K562 (cell line): ENCODE measurements at regions not wholly inside any gene's neighbourhood (a gene's known extent, or its start where the extent isn't known, plus 50 kb on each side); places are given as distances from the start of the nearest gene placed in this dataset.

ENCODE experiments used
- ATAC-seq: fragments of 200-7000 bp; cut with Tn5 transposase; 3 replicates; pipeline ENCODE4 v1.9.1; 2020; ENCODE audit warnings: moderate library complexity
- BruUV-seq: library from RNA; stranded (reverse); fragments of 400-500 nt; replicated peaks from 2 replicates; lab custom pipeline; 2021; lab: Mats Ljungman, UMichigan
- CTCF ChIA-PET: fragments of 300-600 bp; formaldehyde crosslinking; extraction: SDS; loops from one replicate; lab custom pipeline; 2021; ENCODE audit warnings: low intra/inter-chr PET ratio; lab: Yijun Ruan, JAX
- POLR2A ChIA-PET: fragments of 300-600, 350-650 bp; sonication (Branson Sonifier 250); formaldehyde crosslinking; extraction: SDS; loops from one replicate; lab custom pipeline; 2021; ENCODE audit warnings: antibody characterized with exemption, inconsistent platforms; lab: Yijun Ruan, JAX
- DNase-seq, 4 experiments: peaks; one replicate each; pipeline versions ENCODE4 v3.0.0 to v3.0.0-alpha.2; 2011 to 2018; ENCODE audit warnings: low spot score in 3 of 4, mixed read lengths in 3 of 4; ENCODE audit errors: extremely low read depth in 1 of 4
- FAIRE-seq: peaks from 2 replicates; lab custom pipeline; 2011; peaks lifted over from hg19 to GRCh38; lab: Jason Lieb, UNC
- H2AFZ ChIP-seq: 2 replicates; pipeline ENCODE4 v1.6.0; 2011; ENCODE audit warnings: low read depth, low read length, control low read depth, inconsistent platforms
- H3K27ac ChIP-seq: fragments of 200-600 bp; 3 replicates; pipeline ENCODE4 v1.8.0; 2011; ENCODE audit warnings: low read depth, mild to moderate bottlenecking, control low read depth, inconsistent platforms, low read length, moderate library complexity, mixed read lengths; ENCODE audit errors: extremely low read depth
- H3K27me3 ChIP-seq, 2 experiments: fragments of 300-600 bp in 1 of 2; 2 replicates in 1 of 2; 3 replicates in 1 of 2; pipeline versions ENCODE4 v1.6.0 to v1.8.0; 2011; ENCODE audit warnings: inconsistent platforms in 2 of 2, low read length in 2 of 2, mild to moderate bottlenecking in 1 of 2, mixed read lengths in 1 of 2, moderate library complexity in 1 of 2; ENCODE audit not compliant: control insufficient read depth in 2 of 2, insufficient read depth in 2 of 2
- H3K36me3 ChIP-seq: fragments of 300-600 bp; 3 replicates; pipeline ENCODE4 v1.8.0; 2011; ENCODE audit warnings: mild to moderate bottlenecking, low read length, inconsistent platforms; ENCODE audit not compliant: control insufficient read depth, insufficient read depth
- H3K4me1 ChIP-seq, 2 experiments: fragments of 200-600 bp in 1 of 2; replicated peaks in 1 of 2; 2 replicates in 1 of 2; 3 replicates in 1 of 2; pipeline versions ENCODE4 v1.5.1 to v1.8.0; 2011; ENCODE audit warnings: inconsistent platforms in 2 of 2, low read length in 2 of 2, mild to moderate bottlenecking in 1 of 2, mixed read lengths in 1 of 2, moderate library complexity in 1 of 2; ENCODE audit not compliant: control insufficient read depth in 2 of 2, insufficient read depth in 2 of 2
- H3K4me2 ChIP-seq: 2 replicates; pipeline ENCODE4 v1.6.1; 2011; ENCODE audit warnings: low read length, control low read depth, inconsistent platforms, mixed read lengths; ENCODE audit not compliant: insufficient read depth
- H3K4me3 ChIP-seq: fragments of 200-600 bp; sonication (generic), shearing (Covaris generic); 2 replicates; pipeline ENCODE4 v1.5.1; 2016; ENCODE audit warnings: control low read depth, inconsistent platforms
- H3K79me2 ChIP-seq: fragments of 200-600 bp; 3 replicates; pipeline ENCODE4 v1.8.0; 2011; ENCODE audit warnings: low read length, inconsistent platforms; ENCODE audit not compliant: control insufficient read depth, insufficient read depth
- H3K9ac ChIP-seq, 2 experiments: 2 replicates each; pipeline versions ENCODE4 v1.6.0 to v1.6.1; 2011; ENCODE audit warnings: low read depth in 2 of 2, low read length in 2 of 2, control low read depth in 1 of 2, inconsistent platforms in 1 of 2, mild to moderate bottlenecking in 1 of 2, mixed read lengths in 1 of 2; ENCODE audit not compliant: insufficient read depth in 1 of 2
- H3K9me1 ChIP-seq: one replicate; pipeline ENCODE4 v1.6.0; 2011; ENCODE audit warnings: inconsistent platforms, mild to moderate bottlenecking, low read length, moderate library complexity; ENCODE audit not compliant: control insufficient read depth, insufficient read depth
- H3K9me3 ChIP-seq: replicated peaks from 2 replicates; pipeline ENCODE4 v1.5.1; 2011; ENCODE audit warnings: low read depth, low read length, inconsistent platforms; ENCODE audit not compliant: control insufficient read depth, insufficient read depth
- H4K20me1 ChIP-seq: replicated peaks from 2 replicates; pipeline ENCODE4 v1.6.1; 2011; ENCODE audit warnings: low read length, inconsistent platforms, mixed read lengths; ENCODE audit not compliant: control insufficient read depth, insufficient read depth
- BACH1 ChIP-seq: fragments of 200-800 bp; sonication (Bioruptor generic); IDR thresholded peaks from 2 replicates; pipeline ENCODE4 v1.6.1; 2016; ENCODE audit warnings: missing genetic modification characterization, missing compliant biosample characterization
- MXI1 ChIP-seq: IDR thresholded peaks from 2 replicates; pipeline ENCODE4 v1.6.1; 2011; ENCODE audit warnings: low read depth, mild to moderate bottlenecking, improper control_type of control experiment, low read length
- NFYB ChIP-seq: IDR thresholded peaks from 2 replicates; pipeline ENCODE4 v1.6.1; 2011; ENCODE audit warnings: mild to moderate bottlenecking, moderate library complexity; ENCODE audit not compliant: insufficient read length; ENCODE audit errors: extremely low read depth
- RAD21 ChIP-seq, 2 experiments: fragments of 250-450 bp in 1 of 2; fragments of 450-650 bp in 1 of 2; sonication (Bioruptor Pico) in 1 of 2; formaldehyde crosslinking in 1 of 2; IDR thresholded peaks in 1 of 2; conservative IDR thresholded peaks in 1 of 2; 2 replicates each; pipeline versions ENCODE4 v1.4.0 to v1.8.0; 2020 to 2022; ENCODE audit warnings: mild to moderate bottlenecking in 2 of 2, moderate library complexity in 1 of 2
- YY1 ChIP-seq, 3 experiments: IDR thresholded peaks; 2 replicates each; pipeline ENCODE4 v1.6.1; 2011; ENCODE audit warnings: low read length in 2 of 3, mild to moderate bottlenecking in 2 of 3, moderate library complexity in 2 of 3, borderline replicate concordance in 1 of 3, control low read depth in 1 of 3, low read depth in 1 of 3; ENCODE audit not compliant: insufficient read depth in 3 of 3, insufficient replicate concordance in 2 of 3, control insufficient read depth in 1 of 3, insufficient read length in 1 of 3; ENCODE audit errors: extremely low read depth in 1 of 3
- ZNF444 ChIP-seq: fragments of 250-450 bp; sonication (Bioruptor Pico); IDR thresholded peaks from 2 replicates; pipeline ENCODE4 v1.4.0; 2020; ENCODE audit warnings: mild to moderate bottlenecking, moderate library complexity
- WGBS: fragments of 100-300 bp; shearing (Covaris generic); methylation state at CpG from one replicate; pipeline ENCODE4 v1.1.6; 2016; ENCODE audit warnings: low coverage, mixed read lengths; ENCODE audit not compliant: insufficient coverage; ENCODE audit errors: missing lambda C conversion rate; 5-methylcytosine and 5-hydroxymethylcytosine counted together
- in situ Hi-C: fragments of 300-500 bp; cut with MboI; formaldehyde crosslinking; loops from 4 replicates; pipeline ENCODE4 v1.15.0; 2018; ENCODE audit warnings: inconsistent platforms, mixed read lengths
- intact Hi-C: fragments of 100-400 bp; cut with micrococcal nuclease; formaldehyde crosslinking; loops from 2 replicates; pipeline ENCODE4 v1.14.2; 2022
- TF ChIP-seq, protein P1 (sequence below): sonication (generic); formaldehyde crosslinking; IDR thresholded peaks from 2 replicates; pipeline ENCODE4 v1.8.1; 2023; ENCODE audit warnings: missing genetic modification reagents, mild to moderate bottlenecking, borderline replicate concordance

GRCh38 chr21:25313829-25314228 lies 293.5 kb downstream of the MRPL39 start:
- WGBS: 0% methylated on average over 3 of the region's 3 CpGs
- Histone ChIP-seq H4K20me1 (no peaks in the 10 kb centered on the region), H3K27me3 (no peaks in the 10 kb centered on the region; a peak in 1 of 5 replicates), H3K9ac (no peak overlapping the region), H3K4me3 (no peak overlapping the region), H3K79me2 (no peaks in the 10 kb centered on the region), H2AFZ (no peak overlapping the region), H3K9me1 (no peaks in the 10 kb centered on the region), H3K27ac (no peak overlapping the region)
- in situ Hi-C loops: no loop called here
- no peak for ATAC-seq
- intact Hi-C loops: no loop called here
- no peak for DNase-seq
- TF ChIP-seq YY1 (IDR thresholded peaks at IDR 0.05; ENCODE audit: borderline replicate concordance in 1 of 3, control insufficient read depth in 1 of 3, extremely low read depth in 1 of 3, insufficient read depth in 3 of 3, insufficient read length in 1 of 3, insufficient replicate concordance in 2 of 3, low read depth in 1 of 3, low read length in 2 of 3) (no peak), RAD21 (CRISPR knock-in tag; conservative IDR thresholded peaks at IDR 0.05 in 1 of 2, IDR thresholded peaks at IDR 0.05 in 1 of 2) (peak in 1 of 2 experiments; percentile 17; a peak in 2 of 4 replicates)
- TF ChIP-seq, all 486 proteins: peak for 1
- Histone ChIP-seq H3K36me3 (no peaks in the 10 kb centered on the region), H3K4me2 (no peak overlapping the region), H3K9me3 (no peaks in the 10 kb centered on the region; the same call in 1 of the 2 replicates), H3K4me1 (no peaks in the 10 kb centered on the region)
- ChIA-PET POLR2A (no interaction called here), CTCF (no interaction called here)
- FAIRE-seq: no peak
- no TSS peak for BruUV-seq

DNA sequence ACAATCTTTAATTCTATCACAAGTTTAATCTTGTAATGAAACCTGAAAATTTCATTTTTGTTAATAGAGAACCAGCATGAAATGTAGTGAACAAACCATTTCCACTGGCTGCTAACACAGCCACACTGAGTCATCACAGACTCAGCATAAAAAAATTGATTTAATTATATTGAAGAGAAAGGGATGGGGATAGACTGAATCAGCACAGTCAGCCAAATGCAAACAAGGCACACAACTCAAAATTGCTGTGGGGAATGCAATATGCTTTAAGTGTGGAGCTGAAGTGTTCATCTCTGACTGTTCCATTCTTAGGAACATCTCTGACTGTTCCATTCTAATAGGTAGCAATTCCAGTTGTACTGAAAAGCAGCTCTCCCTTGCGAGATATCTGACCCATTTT lies 299.8 kb downstream of the MRPL39 start:
- DNase-seq (no peak), FAIRE-seq (no peak), ATAC-seq (no peak)
- in situ Hi-C loops (no loop called here), intact Hi-C loops (no loop called here)
- Histone ChIP-seq H3K9me3 (no peaks in the 10 kb centered on the region; the same call in 1 of the 2 replicates), H3K9ac (no peak overlapping the region), H4K20me1 (no peaks in the 10 kb centered on the region), H3K4me2 (no peak overlapping the region), H3K9me1 (no peaks in the 10 kb centered on the region), H3K4me3 (no peak overlapping the region), H3K27ac (no peak overlapping the region), H3K4me1 (no peaks in the 10 kb centered on the region), H2AFZ (no peak overlapping the region), H3K27me3 (no peaks in the 10 kb centered on the region; a peak in 1 of 5 replicates), H3K79me2 (no peaks in the 10 kb centered on the region), H3K36me3 (no peaks in the 10 kb centered on the region)
- ChIA-PET POLR2A (no interaction called here), CTCF (no interaction called here)
- TF ChIP-seq, protein P1, sequence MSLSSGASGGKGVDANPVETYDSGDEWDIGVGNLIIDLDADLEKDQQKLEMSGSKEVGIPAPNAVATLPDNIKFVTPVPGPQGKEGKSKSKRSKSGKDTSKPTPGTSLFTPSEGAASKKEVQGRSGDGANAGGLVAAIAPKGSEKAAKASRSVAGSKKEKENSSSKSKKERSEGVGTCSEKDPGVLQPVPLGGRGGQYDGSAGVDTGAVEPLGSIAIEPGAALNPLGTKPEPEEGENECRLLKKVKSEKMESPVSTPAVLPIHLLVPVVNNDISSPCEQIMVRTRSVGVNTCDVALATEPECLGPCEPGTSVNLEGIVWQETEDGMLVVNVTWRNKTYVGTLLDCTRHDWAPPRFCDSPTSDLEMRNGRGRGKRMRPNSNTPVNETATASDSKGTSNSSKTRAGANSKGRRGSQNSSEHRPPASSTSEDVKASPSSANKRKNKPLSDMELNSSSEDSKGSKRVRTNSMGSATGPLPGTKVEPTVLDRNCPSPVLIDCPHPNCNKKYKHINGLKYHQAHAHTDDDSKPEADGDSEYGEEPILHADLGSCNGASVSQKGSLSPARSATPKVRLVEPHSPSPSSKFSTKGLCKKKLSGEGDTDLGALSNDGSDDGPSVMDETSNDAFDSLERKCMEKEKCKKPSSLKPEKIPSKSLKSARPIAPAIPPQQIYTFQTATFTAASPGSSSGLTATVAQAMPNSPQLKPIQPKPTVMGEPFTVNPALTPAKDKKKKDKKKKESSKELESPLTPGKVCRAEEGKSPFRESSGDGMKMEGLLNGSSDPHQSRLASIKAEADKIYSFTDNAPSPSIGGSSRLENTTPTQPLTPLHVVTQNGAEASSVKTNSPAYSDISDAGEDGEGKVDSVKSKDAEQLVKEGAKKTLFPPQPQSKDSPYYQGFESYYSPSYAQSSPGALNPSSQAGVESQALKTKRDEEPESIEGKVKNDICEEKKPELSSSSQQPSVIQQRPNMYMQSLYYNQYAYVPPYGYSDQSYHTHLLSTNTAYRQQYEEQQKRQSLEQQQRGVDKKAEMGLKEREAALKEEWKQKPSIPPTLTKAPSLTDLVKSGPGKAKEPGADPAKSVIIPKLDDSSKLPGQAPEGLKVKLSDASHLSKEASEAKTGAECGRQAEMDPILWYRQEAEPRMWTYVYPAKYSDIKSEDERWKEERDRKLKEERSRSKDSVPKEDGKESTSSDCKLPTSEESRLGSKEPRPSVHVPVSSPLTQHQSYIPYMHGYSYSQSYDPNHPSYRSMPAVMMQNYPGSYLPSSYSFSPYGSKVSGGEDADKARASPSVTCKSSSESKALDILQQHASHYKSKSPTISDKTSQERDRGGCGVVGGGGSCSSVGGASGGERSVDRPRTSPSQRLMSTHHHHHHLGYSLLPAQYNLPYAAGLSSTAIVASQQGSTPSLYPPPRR (CRISPR knock-in tag): no peak
- TF ChIP-seq MXI1 (no peak), ZNF444 (no peak), BACH1 (tag) (no peak), NFYB (no peak)
- WGBS: 0% methylated on average over 1 of the region's 1 CpG
- BruUV-seq: no TSS peak
